ENCODE measurements at regions not wholly inside any gene's neighbourhood (a gene's known extent, or its start where the extent isn't known, plus 50 kb on each side); places are given as distances from the start of the nearest gene placed in this dataset.
A peak's percentile ranks its signal among the peaks of the same experiment; 100 is the strongest.

DNA sequence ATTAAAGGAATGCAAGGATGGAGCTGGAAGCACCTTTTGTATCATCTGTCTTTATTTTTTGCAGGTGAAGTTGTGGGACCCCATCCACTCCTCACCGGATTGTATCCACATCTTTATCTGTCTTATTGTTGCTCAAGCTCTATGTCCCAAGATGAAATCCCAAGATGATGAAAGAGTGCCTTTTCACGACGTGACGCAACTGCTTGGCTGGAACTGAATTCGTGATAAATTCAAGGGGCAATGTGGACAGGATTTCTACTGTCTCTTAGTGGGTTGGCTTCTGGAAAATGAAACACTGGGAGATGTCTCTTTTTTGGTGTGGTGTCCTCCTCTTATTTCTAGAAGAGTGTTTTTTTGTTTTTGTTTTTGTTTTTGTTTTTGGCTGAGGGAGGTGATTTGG lies 650.1 kb upstream of the TSPY4 start:
- DNase-seq, result no peak

- no peak for DNase-seq
Observed at GRCh38 chrY:8690901-8691685, 646.2 kb upstream of the TSPY4 start.

- no peak for DNase-seq
Observed at GRCh38 chrY:8698571-8698970, 638.7 kb upstream of the TSPY4 start.

- no peak for DNase-seq
Observed at GRCh38 chrY:8705636-8706300, 631.5 kb upstream of the TSPY4 start.

GRCh38 chrY:8712296-8712695 lies 625.0 kb upstream of the TSPY4 start:
- no peak for DNase-seq

GRCh38 chrY:8715226-8715625 lies 622.0 kb upstream of the TSPY4 start:
- no peak for DNase-seq

DNA sequence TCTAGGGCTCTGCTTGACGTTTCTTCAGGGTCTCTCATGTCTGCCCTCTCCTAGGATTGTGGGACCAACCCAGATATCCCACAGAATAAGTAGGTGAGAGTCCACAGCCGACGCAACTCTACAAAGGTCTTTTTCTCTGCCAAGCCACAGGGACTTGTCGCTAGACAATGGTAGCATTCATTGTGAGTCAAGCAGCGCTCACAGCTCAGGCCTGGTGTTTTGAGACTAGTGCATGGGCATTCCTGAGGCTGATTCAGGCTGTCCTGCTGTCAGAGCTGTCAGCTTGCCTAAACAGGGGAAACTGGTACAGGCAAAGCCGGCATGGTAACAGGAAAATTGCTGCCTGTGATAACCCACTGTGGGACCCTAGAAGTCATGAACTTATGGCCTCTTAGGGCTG lies 610.6 kb upstream of the TSPY4 start:
- DNase-seq, result no peak

GRCh38 chrY:8729971-8730370 lies 607.3 kb upstream of the TSPY4 start:
- DNase-seq, result no peak

DNA sequence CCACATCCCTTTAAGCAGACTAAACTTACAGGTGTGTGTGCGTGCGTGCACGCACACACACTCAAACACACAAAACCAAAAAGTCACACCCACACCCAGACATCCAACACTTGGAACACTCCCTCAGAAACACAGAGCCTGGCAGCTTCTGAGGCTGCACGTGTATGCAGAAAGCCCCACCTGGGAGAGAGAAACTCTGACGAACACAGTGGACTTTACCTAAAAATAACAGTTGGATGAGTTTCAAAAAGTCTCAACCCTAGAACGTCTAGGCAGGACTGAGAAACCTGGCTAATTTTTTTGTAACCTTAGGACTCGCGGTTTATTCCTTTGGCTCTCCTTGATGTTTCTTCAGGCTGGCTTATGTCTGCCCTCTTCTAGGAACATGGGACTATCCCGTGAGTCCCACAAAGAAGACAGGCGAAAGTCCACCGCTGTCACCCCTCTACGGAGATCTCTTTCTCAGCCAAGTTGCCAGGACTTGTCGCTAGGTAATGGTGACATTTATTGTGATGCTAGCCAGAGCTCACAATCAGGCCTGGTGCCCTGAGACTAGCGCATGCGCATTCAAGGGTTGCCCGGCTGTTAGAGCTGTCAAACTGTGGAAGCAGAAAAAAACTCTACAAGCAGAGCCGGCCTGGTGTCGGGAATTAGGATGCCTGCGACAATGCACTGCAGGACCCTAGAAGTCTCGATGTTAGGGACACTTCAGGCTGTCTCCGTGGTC lies 595.8 kb upstream of the TSPY4 start:
- DNase-seq, result no peak

GRCh38 chrY:8764184-8764583 lies 573.1 kb upstream of the TSPY4 start:
- DNase-seq, result no peak

DNA sequence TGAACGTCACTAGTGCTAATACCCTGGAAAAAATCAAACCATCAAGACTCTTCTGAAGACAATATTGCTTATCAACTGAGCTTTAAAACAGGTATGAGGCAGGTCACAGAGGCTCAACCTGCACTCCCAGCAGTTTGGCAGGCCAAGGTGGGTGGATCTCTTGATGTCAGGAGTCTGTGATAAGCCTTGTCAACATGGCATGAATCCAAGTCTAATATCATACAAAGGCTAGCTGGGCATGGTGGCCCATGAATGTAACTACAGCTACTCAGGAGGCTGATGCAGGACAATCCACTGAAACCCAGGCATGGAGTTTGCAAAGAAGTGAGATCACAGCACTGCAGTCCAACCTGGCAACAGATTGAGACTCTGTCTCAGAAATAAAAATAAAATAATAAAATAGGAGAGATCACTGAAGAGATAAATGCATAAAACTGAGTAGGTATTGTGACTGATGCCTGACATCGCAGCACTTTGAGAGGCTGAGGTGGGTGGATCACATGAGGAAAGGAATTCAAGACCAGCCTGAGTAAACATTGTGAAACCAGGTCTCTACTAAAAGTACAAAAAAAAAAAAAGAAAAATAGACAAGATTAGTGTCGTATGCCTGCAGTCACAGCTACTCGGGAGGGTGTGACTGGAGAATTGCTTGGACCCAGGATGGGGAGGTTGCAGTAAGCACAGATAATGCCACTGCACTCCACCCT lies 555.9 kb upstream of the TSPY4 start:
- no peak for DNase-seq

DNA sequence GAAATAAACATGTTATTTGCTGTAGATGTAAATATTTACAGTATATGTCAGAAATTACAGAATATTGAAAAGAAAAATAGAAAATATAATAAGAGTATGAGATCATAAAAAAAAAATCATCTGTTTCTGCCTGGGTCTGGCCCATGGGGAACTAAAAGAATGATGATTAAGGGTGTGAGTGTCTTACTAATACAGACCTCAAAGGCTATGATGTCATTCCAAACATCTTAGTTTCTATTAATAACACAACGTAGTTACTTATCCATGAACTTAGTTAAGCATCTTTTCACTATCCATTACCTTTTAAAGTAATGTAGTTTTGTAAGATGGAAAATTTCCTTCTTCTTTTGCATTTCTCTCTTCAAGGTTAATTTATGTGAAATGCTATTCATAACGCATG lies 542.7 kb upstream of the TSPY4 start:
- no peak for DNase-seq

- no peak for DNase-seq
Observed at GRCh38 chrY:8804317-8804716, 532.9 kb upstream of the TSPY4 start.

DNA sequence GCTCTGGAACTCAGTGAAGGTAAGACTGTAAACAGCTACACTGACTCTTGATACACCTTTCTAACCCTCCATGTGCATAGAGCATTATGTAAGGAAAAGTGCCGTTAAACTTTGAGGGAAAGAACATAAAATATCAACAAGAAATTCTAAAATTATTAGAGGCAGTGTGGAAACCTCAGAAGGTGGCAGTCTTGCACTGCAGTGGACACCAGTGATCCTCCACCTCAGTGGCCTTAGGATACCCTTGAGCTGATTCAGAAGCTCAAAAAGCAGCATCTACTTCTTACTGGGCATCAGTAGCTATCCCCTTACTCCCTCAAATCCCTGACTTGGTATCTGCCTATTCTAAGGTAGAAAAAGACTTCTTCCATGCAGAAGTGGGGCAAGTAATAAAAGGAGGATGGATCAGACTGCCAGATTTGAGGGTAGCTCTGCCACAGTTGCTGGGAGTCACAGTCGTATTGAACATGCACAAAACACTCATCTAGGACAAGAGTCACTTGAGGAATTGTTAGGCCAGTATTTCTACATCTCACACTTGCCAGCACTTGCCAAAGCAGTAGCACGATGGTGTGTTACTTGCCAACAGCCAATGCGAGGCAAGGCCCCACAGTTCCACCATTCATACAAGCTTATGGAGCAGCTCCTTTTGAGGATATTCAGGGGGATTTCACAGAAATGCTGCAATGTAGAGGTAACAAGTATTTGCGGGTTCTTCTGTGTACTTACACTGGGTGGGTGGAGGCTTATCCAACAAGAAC lies 529.4 kb upstream of the TSPY4 start:
- no peak for DNase-seq

DNA sequence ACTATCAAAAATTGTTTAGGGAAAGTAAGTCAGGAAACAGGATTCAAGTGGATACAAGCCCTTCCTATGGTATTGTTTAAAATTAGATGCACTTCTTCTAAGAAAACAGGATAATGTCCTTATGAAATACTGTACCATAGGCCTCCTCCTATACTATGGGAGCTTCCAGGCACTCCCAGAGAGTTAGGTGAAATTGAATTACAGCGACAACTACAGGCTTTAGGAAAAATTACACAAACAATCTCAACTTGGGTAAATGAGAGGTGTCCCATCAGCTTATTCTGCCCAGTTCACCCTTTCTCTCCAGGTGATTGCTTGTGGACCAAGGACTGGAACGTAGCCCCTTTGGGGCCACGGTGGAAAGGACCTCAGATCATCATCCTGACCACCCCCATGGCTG lies 528.7 kb upstream of the TSPY4 start:
- peak in 1 of 2 experiments; percentile 0 for DNase-seq

DNA sequence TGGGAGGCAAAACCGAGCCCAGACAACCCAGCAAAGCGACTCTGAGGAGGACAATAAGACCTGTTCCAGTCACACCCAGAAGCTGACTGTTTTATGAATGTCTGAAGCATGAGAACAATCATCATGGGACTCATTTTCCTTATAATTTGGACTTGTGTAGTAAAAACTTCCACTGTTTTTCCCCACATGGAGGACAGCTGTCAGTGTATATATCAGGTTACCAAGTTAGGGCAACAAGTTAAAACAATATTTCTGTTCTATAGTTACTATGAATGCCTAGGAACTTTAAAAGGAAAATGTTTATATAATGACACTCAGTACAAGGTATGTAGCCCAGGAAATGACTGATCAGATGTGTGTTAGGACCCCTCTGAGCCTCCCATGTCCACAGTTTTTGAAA lies 528.2 kb upstream of the TSPY4 start:
- DNase-seq, result no peak

DNA sequence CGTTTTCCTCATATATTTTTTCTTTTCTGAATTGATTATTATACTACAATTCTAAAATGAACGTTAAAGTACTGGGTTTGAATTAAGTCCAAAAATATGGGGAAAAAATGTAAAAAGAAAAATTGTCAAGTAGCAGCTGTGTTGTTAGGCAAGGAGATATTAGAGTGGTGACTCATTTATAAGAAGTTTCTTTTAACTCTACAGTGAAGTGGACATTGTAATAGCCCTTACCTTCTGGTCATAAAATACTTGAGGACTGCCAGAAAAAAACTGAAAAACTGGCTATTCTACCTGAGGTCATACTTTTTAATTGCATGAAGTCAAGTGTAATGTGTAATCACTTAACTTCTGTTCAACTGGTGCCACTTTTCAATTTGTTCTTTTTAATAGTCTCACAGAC lies 523.1 kb upstream of the TSPY4 start:
- DNase-seq, result no peak

- DNase-seq, result no peak
Observed at GRCh38 chrY:8815616-8816015, 521.6 kb upstream of the TSPY4 start.

DNA sequence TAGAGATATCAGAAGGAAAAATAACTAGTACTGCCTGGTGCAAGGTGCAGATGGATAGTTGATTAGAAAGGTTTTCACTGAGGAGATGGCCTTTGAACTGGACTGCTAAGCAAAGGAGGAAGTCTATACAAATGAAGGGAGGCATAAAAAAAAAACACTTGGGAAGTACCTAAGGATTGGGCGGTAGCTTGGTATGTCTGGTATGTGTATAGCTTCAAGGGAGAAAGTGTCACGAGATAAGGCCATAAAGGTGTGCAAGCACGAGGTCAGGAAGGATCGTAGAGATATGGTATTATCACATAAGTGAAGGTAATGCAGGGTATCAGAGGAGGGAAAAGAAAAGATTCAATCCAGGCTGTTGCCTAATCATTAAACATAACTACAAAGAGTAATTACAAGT lies 517.2 kb upstream of the TSPY4 start:
- no peak for DNase-seq

DNA sequence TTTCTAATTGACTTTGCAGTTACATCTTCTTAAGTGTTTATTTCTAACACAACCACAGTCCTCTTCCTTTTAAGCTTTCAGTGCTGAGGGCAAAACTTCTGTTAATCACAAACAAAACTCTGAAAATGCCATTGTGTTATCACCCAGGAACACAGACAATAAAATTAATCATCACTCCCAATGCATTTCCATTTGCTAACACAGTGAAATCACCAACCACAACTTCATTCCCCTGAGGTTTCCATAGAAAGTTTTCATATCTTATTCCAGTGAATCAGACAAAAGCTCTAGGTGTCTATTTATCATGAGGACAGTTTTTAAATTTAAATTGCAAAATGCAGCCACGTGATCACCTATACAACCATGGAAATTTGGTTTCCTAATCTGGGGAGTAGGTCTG lies 516.2 kb upstream of the TSPY4 start:
- no peak for DNase-seq

DNA sequence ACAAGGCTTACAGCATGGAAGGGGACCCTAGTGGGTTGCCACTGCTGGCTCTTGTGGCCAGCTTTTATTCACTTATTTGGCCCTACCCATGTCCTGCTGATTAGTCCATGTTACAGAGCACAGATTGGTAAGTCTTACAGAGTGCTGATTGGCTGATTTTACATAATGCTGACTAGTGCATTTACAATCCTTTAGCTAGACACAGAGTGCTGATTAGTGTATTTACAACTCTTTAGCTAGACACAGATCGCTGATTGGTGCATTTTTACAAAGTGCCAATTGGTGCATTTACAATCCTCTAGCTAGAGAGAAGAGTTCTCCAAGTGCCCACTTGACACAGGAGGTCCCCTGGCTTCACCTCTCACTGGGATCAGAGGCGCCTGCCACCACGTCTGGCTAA lies 485.0 kb upstream of the TSPY4 start:
- DNase-seq, result no peak

GRCh38 chrY:8888371-8888770 lies 448.9 kb upstream of the TSPY4 start:
- DNase-seq, result no peak

DNA sequence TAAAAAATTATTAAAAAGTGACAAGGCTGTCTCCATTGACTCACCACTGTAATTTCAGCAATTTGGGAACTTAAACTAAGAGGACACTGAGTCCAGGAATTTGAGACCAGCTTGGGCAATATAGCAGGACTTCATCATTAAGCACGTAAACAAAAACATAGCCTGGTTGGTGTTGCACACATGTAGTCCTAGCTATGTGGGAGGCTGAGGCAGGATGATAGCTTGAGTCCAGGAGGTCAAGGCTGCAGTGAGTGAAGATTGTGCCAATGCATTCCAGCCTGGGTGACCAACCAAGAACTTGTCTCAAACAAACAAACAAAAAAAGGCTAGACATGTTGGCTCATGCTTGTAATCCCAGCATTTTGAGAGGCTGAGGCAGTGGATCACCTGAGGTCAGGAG lies 439.4 kb upstream of the TSPY4 start:
- DNase-seq, result no peak

All from NCI-H446 (cell line).